SH-SY5Y (cell line): ENCODE measurements at regions not wholly inside any gene's neighbourhood (a gene's known extent, or its start where the extent isn't known, plus 50 kb on each side); places are given as distances from the start of the nearest gene placed in this dataset.

Experiments used
- GATA2 ChIP-seq: IDR thresholded peaks from 2 replicates; pipeline ENCODE4 v1.6.1; 2011; ENCODE audit warnings: mild to moderate bottlenecking, low read depth, low read length
- GATA3 ChIP-seq: IDR thresholded peaks from 2 replicates; pipeline ENCODE4 v1.6.1; 2011; ENCODE audit warnings: low read depth, mild to moderate bottlenecking, low read length, moderate library complexity

DNA sequence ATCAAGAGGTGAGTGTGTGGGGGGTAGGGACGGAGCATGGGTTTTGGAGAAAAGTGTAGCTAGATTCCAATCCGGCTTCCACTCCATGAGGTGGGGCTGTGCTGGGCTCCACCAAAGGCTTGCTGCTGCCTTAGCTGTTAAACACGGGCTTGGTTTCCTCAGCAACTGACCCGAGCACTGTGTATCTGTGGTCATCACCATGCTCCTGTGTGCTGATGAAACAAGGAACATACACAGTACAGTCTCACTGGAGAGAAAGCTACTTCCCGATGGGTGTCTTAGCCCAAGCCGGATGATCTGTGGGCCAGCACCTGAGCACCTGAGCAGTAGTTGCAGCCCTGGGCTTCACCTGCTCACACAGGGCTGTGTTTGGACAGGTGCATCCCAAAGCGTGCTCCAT is 52.9 kb upstream of the VRK1 start:
- TF ChIP-seq GATA3 (no peak), GATA2 (no peak)
